ENCODE measurements at regions not wholly inside any gene's neighbourhood (a gene's known extent, or its start where the extent isn't known, plus 50 kb on each side); places are given as distances from the start of the nearest gene placed in this dataset.

GRCh38 chr1:173414539-173415226 lies 62.5 kb upstream of the PRDX6 start:
- H3K18ac ChIP-seq (ENCODE audit: low read length) = no peak overlapping the region
- no peak overlapping the region for H3K4me3 ChIP-seq (ENCODE audit: low read length in 2 of 2)
- no peak overlapping the region for H2BK12ac ChIP-seq (ENCODE audit: low read length)
- no peak overlapping the region for H3K23ac ChIP-seq (ENCODE audit: low read depth, low read length, poor library complexity)
- H3K36me3 ChIP-seq (replicated peaks in 1 of 2; ENCODE audit: control insufficient read depth in 2 of 2, insufficient read depth in 2 of 2, low read length in 2 of 2) = no peaks in the 10 kb centered on the region
- H2BK120ac ChIP-seq (ENCODE audit: low read depth, low read length) = no peak overlapping the region
- no peak overlapping the region for H3K14ac ChIP-seq (ENCODE audit: low read length)
- H3K4me1 ChIP-seq (ENCODE audit: control insufficient read depth in 2 of 2, insufficient read depth in 1 of 2, low read depth in 1 of 2, low read length in 2 of 2) = peaks cover 2 to 3% of the 10 kb centered on the region in 2 donors
- H3K27me3 ChIP-seq (ENCODE audit: control insufficient read depth in 3 of 3, insufficient read depth in 3 of 3, low read depth in 1 of 3, low read length in 3 of 3) = no peaks in the 10 kb centered on the region
- H2AK5ac ChIP-seq (ENCODE audit: low read depth, low read length) = no peak overlapping the region
- no peak overlapping the region for H4K8ac ChIP-seq (ENCODE audit: low read depth, low read length)
- no peak overlapping the region for H2BK15ac ChIP-seq (ENCODE audit: low read length)
- no CpG with 5 or more reads among the region's 5 CpGs for WGBS, 2 donors (ENCODE audit: extremely low coverage in 2 of 2, insufficient read length in 2 of 2, insufficient replicate concordance in 1 of 2)
- H3K9me3 ChIP-seq (replicated peaks in 1 of 2; ENCODE audit: control insufficient read depth in 2 of 2, insufficient read depth in 1 of 2, low read depth in 1 of 2, low read length in 2 of 2) = no peaks in the 10 kb centered on the region
- H3K27ac ChIP-seq (replicated peaks; ENCODE audit: low read length) = no peak overlapping the region
- no peaks in the 10 kb centered on the region for H3K79me1 ChIP-seq (ENCODE audit: low read depth, low read length)
- no peak overlapping the region for H2BK5ac ChIP-seq (ENCODE audit: low read length)
- no peak for DNase-seq (ENCODE audit: low spot score)
- no peak overlapping the region for H3K4me2 ChIP-seq (ENCODE audit: insufficient read depth, low read length, poor library complexity, severe bottlenecking)
- no peak overlapping the region for H3K4ac ChIP-seq (ENCODE audit: low read length)
- no peak overlapping the region for H2AFZ ChIP-seq (ENCODE audit: low read length)
- no peak overlapping the region for H4K91ac ChIP-seq (ENCODE audit: low read depth, low read length, poor library complexity)
- H3K9ac ChIP-seq (ENCODE audit: low read depth, low read length, poor library complexity) = no peak overlapping the region

DNA sequence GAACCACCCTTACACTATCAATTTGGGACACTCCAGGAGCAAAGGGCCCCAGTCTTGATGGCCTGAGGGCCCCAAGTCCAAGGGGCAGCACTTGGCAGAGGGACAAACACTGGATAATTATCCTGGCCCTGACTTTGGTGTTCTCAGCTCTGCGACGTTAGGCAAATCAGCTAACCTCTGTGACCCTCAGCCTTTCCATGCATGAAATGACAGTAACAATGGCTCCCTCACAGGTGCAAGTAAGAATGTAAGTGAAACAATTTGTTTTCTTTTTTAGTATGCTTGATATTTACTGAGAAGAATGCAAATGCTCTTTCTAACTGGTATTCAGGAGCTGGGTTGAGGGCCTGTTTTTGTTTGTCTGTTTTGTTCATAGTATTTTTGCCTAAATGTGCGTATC lies 61.6 kb upstream of the PRDX6 start:
- Histone ChIP-seq H4K91ac (ENCODE audit: low read depth, low read length, poor library complexity) (no peak overlapping the region), H3K18ac (ENCODE audit: low read length) (no peak overlapping the region), H3K9ac (ENCODE audit: low read depth, low read length, poor library complexity) (no peak overlapping the region), H2BK15ac (ENCODE audit: low read length) (no peak overlapping the region), H2AFZ (ENCODE audit: low read length) (no peak overlapping the region), H3K4ac (ENCODE audit: low read length) (no peak overlapping the region), H3K27me3 (ENCODE audit: control insufficient read depth in 3 of 3, insufficient read depth in 3 of 3, low read depth in 1 of 3, low read length in 3 of 3) (no peaks in the 10 kb centered on the region), H3K79me1 (ENCODE audit: low read depth, low read length) (no peaks in the 10 kb centered on the region), H3K27ac (replicated peaks; ENCODE audit: low read length) (no peak overlapping the region), H3K4me3 (ENCODE audit: low read length in 2 of 2) (no peak overlapping the region), H3K14ac (ENCODE audit: low read length) (no peak overlapping the region), H2BK12ac (ENCODE audit: low read length) (no peak overlapping the region), H3K9me3 (replicated peaks in 1 of 2; ENCODE audit: control insufficient read depth in 2 of 2, insufficient read depth in 1 of 2, low read depth in 1 of 2, low read length in 2 of 2) (no peaks in the 10 kb centered on the region), H3K4me2 (ENCODE audit: insufficient read depth, low read length, poor library complexity, severe bottlenecking) (no peak overlapping the region), H2BK5ac (ENCODE audit: low read length) (no peak overlapping the region), H3K23ac (ENCODE audit: low read depth, low read length, poor library complexity) (no peak overlapping the region), H2BK120ac (ENCODE audit: low read depth, low read length) (no peak overlapping the region), H3K36me3 (replicated peaks in 1 of 2; ENCODE audit: control insufficient read depth in 2 of 2, insufficient read depth in 2 of 2, low read length in 2 of 2) (no peaks in the 10 kb centered on the region), H3K4me1 (ENCODE audit: control insufficient read depth in 2 of 2, insufficient read depth in 1 of 2, low read depth in 1 of 2, low read length in 2 of 2) (peaks cover 3 to 4% of the 10 kb centered on the region in 2 donors), H4K8ac (ENCODE audit: low read depth, low read length) (no peak overlapping the region), H2AK5ac (ENCODE audit: low read depth, low read length) (no peak overlapping the region)
- WGBS, 2 donors (ENCODE audit: extremely low coverage in 2 of 2, insufficient read length in 2 of 2, insufficient replicate concordance in 1 of 2) = no CpG with 5 or more reads among the region's 3 CpGs
- no peak for DNase-seq (ENCODE audit: low spot score)

GRCh38 chr1:173415905-173416450 lies 61.2 kb upstream of the PRDX6 start:
- Histone ChIP-seq H3K4me2 (ENCODE audit: insufficient read depth, low read length, poor library complexity, severe bottlenecking) (no peak overlapping the region), H2BK12ac (ENCODE audit: low read length) (peak overlapping the region; percentile 27), H3K79me1 (ENCODE audit: low read depth, low read length) (no peaks in the 10 kb centered on the region), H3K27ac (replicated peaks; ENCODE audit: low read length) (no peak overlapping the region), H3K9ac (ENCODE audit: low read depth, low read length, poor library complexity) (no peak overlapping the region), H2BK5ac (ENCODE audit: low read length) (no peak overlapping the region), H2AFZ (ENCODE audit: low read length) (no peak overlapping the region), H3K4ac (ENCODE audit: low read length) (no peak overlapping the region), H4K91ac (ENCODE audit: low read depth, low read length, poor library complexity) (no peak overlapping the region), H3K4me3 (ENCODE audit: low read length in 2 of 2) (peak overlapping the region in 1 of 2 donors; percentile 20), H3K23ac (ENCODE audit: low read depth, low read length, poor library complexity) (no peak overlapping the region), H3K18ac (ENCODE audit: low read length) (no peak overlapping the region), H2AK5ac (ENCODE audit: low read depth, low read length) (no peak overlapping the region), H3K27me3 (ENCODE audit: control insufficient read depth in 3 of 3, insufficient read depth in 3 of 3, low read depth in 1 of 3, low read length in 3 of 3) (no peaks in the 10 kb centered on the region), H3K4me1 (ENCODE audit: control insufficient read depth in 2 of 2, insufficient read depth in 1 of 2, low read depth in 1 of 2, low read length in 2 of 2) (peaks cover 3 to 4% of the 10 kb centered on the region in 2 donors), H3K14ac (ENCODE audit: low read length) (no peak overlapping the region), H4K8ac (ENCODE audit: low read depth, low read length) (no peak overlapping the region), H3K9me3 (replicated peaks in 1 of 2; ENCODE audit: control insufficient read depth in 2 of 2, insufficient read depth in 1 of 2, low read depth in 1 of 2, low read length in 2 of 2) (no peaks in the 10 kb centered on the region), H3K36me3 (replicated peaks in 1 of 2; ENCODE audit: control insufficient read depth in 2 of 2, insufficient read depth in 2 of 2, low read length in 2 of 2) (no peaks in the 10 kb centered on the region), H2BK120ac (ENCODE audit: low read depth, low read length) (no peak overlapping the region), H2BK15ac (ENCODE audit: low read length) (no peak overlapping the region)
- no CpG with 5 or more reads among the region's 5 CpGs for WGBS, 2 donors (ENCODE audit: extremely low coverage in 2 of 2, insufficient read length in 2 of 2, insufficient replicate concordance in 1 of 2)
- DNase-seq (ENCODE audit: low spot score) = no peak

GRCh38 chr1:173417563-173417962 lies 59.6 kb upstream of the PRDX6 start:
- H3K9ac ChIP-seq (ENCODE audit: low read depth, low read length, poor library complexity) = no peak overlapping the region
- H3K36me3 ChIP-seq (replicated peaks in 1 of 2; ENCODE audit: control insufficient read depth in 2 of 2, insufficient read depth in 2 of 2, low read length in 2 of 2) = no peaks in the 10 kb centered on the region
- DNase-seq (ENCODE audit: low spot score) = no peak
- no peak overlapping the region for H2BK15ac ChIP-seq (ENCODE audit: low read length)
- H3K4me3 ChIP-seq (ENCODE audit: low read length in 2 of 2) = no peak overlapping the region
- no peak overlapping the region for H3K4me2 ChIP-seq (ENCODE audit: insufficient read depth, low read length, poor library complexity, severe bottlenecking)
- no peak overlapping the region for H2AFZ ChIP-seq (ENCODE audit: low read length)
- H2AK5ac ChIP-seq (ENCODE audit: low read depth, low read length) = no peak overlapping the region
- no peak overlapping the region for H3K14ac ChIP-seq (ENCODE audit: low read length)
- H3K23ac ChIP-seq (ENCODE audit: low read depth, low read length, poor library complexity) = no peak overlapping the region
- no peak overlapping the region for H4K91ac ChIP-seq (ENCODE audit: low read depth, low read length, poor library complexity)
- H3K79me1 ChIP-seq (ENCODE audit: low read depth, low read length) = no peaks in the 10 kb centered on the region
- no peak overlapping the region for H2BK5ac ChIP-seq (ENCODE audit: low read length)
- H2BK120ac ChIP-seq (ENCODE audit: low read depth, low read length) = no peak overlapping the region
- H3K4me1 ChIP-seq (ENCODE audit: control insufficient read depth in 2 of 2, insufficient read depth in 1 of 2, low read depth in 1 of 2, low read length in 2 of 2) = peaks cover 3 to 4% of the 10 kb centered on the region in 2 donors
- no peak overlapping the region for H3K27ac ChIP-seq (replicated peaks; ENCODE audit: low read length)
- H3K9me3 ChIP-seq (replicated peaks in 1 of 2; ENCODE audit: control insufficient read depth in 2 of 2, insufficient read depth in 1 of 2, low read depth in 1 of 2, low read length in 2 of 2) = no peaks in the 10 kb centered on the region
- H3K18ac ChIP-seq (ENCODE audit: low read length) = no peak overlapping the region
- no CpG with 5 or more reads among the region's 1 CpG for WGBS, 2 donors (ENCODE audit: extremely low coverage in 2 of 2, insufficient read length in 2 of 2, insufficient replicate concordance in 1 of 2)
- H2BK12ac ChIP-seq (ENCODE audit: low read length) = no peak overlapping the region
- H3K4ac ChIP-seq (ENCODE audit: low read length) = no peak overlapping the region
- no peak overlapping the region for H4K8ac ChIP-seq (ENCODE audit: low read depth, low read length)
- no peaks in the 10 kb centered on the region for H3K27me3 ChIP-seq (ENCODE audit: control insufficient read depth in 3 of 3, insufficient read depth in 3 of 3, low read depth in 1 of 3, low read length in 3 of 3)

All from neuronal stem cell (in vitro differentiated cells).